C4-2B (cell line): ENCODE measurements at regions not wholly inside any gene's neighbourhood (a gene's known extent, or its start where the extent isn't known, plus 50 kb on each side); places are given as distances from the start of the nearest gene placed in this dataset.

Experiments
- H3K27ac ChIP-seq: fragments of 450-650 bp; 2 replicates; pipeline ENCODE4 v1.5.1; 2017
- CTCF ChIP-seq: fragments of 450-650 bp; conservative IDR thresholded peaks from 2 replicates; pipeline ENCODE4 v1.5.1; 2017; ENCODE audit warnings: mild to moderate bottlenecking
- ZFX ChIP-seq: fragments of 450-650 bp; IDR thresholded peaks from 2 replicates; pipeline ENCODE4 v1.6.1; 2017

DNA sequence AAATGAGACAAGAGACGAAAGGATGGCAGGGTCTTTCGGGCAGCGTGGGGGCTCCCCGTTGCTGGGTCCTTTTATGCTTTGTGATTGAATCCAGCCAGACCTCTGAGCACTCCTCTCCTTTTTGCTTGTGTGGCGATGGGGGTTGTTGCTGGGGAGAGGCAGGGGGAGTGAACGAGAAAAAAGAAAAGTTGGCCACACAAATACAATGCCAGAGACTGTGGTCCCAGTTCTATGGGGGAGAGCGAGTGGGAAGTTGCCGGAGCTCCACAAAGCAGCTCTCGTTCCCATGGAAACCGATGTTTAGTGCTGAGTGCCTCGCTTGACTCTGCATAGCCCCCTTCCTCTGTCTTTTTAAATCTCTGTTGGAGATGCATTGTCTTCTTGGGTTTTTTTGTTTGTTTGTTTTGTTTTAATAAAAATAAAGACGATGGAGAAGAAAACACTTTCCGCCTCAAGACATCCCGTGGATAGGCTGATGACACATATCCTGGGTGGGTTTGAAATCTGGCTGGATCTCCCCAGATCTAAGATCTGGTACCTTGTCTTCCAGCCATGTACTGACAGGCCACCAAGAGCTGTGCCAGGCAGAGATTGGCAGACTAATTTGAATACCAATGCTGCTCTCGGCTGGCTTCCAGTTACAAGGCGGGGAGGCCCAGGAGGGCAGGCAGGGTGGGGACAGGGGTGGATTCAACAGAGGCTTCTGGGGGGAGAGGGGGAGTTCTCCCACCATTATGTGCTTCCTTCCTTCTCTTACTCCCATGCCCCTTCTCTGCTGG lies 529.3 kb downstream of the QKI start:
- TF ChIP-seq ZFX = no peak
- no peak for TF ChIP-seq CTCF
- no peak overlapping the region for H3K27ac ChIP-seq

- H3K27ac ChIP-seq = no peak overlapping the region
- TF ChIP-seq CTCF (no peak), ZFX (no peak)
Measured at GRCh38 chr6:163942790-163943189, 528.3 kb downstream of the QKI start.

- no peak overlapping the region for H3K27ac ChIP-seq
- no peak for TF ChIP-seq ZFX
- no peak for TF ChIP-seq CTCF
Measured at GRCh38 chr6:163941624-163941976, 527.1 kb downstream of the QKI start.

GRCh38 chr6:163940705-163941623 lies 526.4 kb downstream of the QKI start:
- TF ChIP-seq ZFX = no peak
- TF ChIP-seq CTCF = no peak
- no peak overlapping the region for H3K27ac ChIP-seq

DNA sequence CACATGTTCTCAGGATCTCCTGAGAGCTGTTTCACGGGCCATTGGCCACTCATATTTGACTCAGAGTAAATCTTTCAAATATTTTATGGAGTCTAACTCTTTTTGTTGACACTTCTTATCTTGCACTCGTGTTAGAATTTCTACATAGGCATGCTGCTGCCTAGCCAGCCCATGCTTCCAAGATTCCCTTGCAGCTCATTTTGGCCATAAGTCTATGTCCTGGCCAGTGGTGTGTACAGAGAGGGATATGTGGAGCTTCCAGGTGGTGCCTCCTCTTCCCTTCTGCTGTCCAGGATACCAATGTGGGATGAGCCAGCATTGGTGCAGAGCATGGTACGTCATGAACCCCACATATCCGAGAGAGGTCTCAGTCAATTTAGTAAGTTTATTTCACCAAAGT lies 522.6 kb downstream of the QKI start:
- no peak overlapping the region for H3K27ac ChIP-seq
- no peak for TF ChIP-seq CTCF
- TF ChIP-seq ZFX = no peak

DNA sequence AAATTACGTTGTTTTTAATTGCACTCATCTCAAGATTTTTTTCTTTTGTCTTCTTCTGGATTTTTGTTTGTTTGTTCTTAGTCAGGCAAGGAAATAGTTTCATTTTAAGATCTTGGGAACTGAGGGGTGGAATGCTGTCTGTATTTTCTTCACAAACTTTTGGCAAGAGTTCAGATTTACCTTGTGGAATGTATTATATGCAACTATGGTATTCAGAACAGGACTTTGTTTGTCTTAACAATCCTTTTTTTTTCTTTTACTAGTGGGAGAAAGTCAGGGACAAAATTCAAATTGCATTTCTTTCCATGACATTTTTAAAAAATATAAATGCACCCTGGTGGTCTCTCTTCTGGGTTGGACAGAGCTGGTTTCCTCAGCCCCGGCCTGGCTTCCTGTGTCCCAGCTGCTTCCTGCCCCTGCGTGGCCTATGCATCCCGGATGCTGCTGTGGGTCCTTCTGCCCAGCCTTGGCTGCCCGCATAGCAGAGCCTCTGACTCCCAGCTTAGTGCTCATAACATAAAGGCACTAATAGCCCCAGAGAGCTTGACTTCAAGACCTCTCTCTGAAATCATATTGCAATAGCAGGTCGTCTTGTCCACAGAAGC lies 520.7 kb downstream of the QKI start:
- TF ChIP-seq ZFX (no peak), CTCF (no peak)
- H3K27ac ChIP-seq = no peak overlapping the region

GRCh38 chr6:163930012-163930411 lies 515.5 kb downstream of the QKI start:
- H3K27ac ChIP-seq = no peak overlapping the region
- no peak for TF ChIP-seq ZFX
- no peak for TF ChIP-seq CTCF
